Left hindlimb (tissue), 1 donor: ENCODE measurements at regions not wholly inside any gene's neighbourhood (a gene's known extent, or its start where the extent isn't known, plus 50 kb on each side); places are given as distances from the start of the nearest gene placed in this dataset.

Experiments
- DNase-seq: peaks from one replicate; pipeline ENCODE4 v3.0.0-alpha.2; 2018

GRCh38 chr3:18666655-18667054 lies 241.5 kb upstream of the SATB1 start:
- DNase-seq = no peak

DNA sequence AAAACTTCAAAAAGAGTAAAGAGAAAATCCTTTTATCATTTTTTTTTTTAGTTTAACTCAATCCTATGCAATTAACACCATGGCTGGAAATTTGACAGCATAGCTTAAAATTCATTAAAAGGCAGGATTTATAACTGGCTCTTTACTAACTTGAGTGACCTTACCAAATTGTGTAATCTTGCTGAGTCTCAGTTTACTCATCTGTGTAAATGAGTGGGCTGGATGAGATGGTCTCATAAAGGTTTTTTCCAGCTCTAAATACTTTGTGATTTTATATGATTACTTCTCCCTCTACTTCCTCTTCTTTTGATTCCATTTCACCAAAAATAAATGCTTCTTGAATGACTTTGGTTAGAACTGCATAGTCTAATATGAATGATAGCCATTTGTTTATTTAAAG lies 234.9 kb upstream of the SATB1 start:
- no peak for DNase-seq

GRCh38 chr3:18657858-18658820 lies 233.0 kb upstream of the SATB1 start:
- no peak for DNase-seq

- no peak for DNase-seq
Measured at GRCh38 chr3:18656866-18657265, 231.7 kb upstream of the SATB1 start.

GRCh38 chr3:18656410-18656809 lies 231.3 kb upstream of the SATB1 start:
- DNase-seq = no peak

DNA sequence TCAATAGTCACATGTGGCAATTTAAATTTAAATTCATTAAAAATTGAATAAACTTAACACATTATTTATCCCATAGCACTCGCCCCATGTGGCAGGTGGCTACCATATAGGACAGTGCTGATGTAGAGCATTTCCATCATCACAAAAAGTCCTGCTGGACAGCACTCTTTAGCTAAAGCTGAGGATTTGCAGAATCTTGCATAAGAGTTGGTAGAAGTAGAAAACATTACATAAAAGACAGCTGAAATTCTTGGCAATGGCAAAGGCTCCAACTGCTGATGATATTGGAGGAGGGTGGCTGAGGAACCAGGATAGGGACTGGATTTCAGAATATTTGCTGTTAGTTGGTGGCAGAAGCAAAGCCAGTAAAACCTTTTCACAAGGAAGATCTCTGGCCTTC lies 230.7 kb upstream of the SATB1 start:
- DNase-seq = no peak

GRCh38 chr3:18652781-18653180 lies 227.6 kb upstream of the SATB1 start:
- DNase-seq = no peak

- DNase-seq = no peak
Measured at GRCh38 chr3:18650731-18651130, 225.6 kb upstream of the SATB1 start.

DNA sequence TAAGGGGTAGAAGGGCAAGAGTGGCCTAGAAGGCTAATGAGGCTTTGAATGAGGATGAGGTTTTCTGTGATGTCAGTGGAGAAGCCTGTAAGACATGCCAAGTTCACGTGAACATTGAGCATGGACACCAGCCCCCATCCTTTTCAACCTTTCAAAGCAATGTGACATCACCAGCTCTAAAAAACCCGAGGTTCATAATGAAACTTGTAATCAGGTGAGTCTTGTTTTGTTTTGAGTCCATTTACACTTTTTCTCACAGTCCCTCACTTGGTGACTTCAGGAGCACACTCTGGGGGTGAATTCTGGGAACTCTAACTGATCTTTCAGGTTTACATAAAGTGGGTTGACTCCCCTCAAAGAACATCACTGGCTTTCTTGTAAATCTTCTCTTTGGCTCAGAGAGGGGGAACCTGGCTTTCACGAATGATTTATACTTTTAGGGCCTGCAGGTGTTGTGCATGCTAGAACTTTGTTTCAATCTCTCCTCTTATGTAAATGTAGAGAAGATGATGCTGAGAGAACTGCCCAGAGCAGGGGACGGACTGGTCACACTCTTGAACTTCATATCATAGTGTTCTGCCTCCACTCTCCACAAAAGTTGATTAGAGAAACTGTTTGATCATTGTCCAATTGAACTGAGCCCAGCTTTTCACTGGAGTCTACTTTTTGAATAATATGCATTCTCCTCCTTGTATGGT lies 224.7 kb upstream of the SATB1 start:
- DNase-seq = no peak

DNA sequence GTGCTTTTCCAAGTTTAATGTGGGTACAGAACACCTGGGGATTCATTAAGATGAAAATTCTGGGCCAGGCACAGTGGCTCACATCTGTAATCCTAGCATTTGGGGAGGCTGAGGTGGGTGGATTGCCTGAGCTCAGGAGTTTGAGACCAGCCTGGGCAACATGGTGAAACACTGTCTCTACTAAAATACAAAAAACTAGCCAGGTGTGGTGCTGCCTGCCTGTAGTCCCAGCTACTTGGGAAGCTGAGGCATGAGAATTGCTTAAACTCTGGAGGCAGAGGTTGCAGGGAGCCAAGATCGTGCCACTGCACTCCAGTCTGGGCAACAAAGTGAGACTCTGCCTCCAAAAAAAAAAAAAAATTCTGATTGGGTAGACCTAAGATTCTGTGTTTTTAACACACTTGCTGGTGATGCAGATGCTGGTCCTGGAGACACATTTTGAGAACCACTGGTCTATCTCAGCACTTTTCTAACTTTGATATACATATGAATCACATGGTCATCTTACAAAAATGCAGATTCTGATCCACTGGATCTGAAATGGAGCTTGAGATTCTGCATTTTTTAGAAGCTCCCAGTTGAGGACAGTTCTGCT lies 223.8 kb upstream of the SATB1 start:
- no peak for DNase-seq

- DNase-seq = no peak
Measured at GRCh38 chr3:18648159-18648558, 223.0 kb upstream of the SATB1 start.

DNA sequence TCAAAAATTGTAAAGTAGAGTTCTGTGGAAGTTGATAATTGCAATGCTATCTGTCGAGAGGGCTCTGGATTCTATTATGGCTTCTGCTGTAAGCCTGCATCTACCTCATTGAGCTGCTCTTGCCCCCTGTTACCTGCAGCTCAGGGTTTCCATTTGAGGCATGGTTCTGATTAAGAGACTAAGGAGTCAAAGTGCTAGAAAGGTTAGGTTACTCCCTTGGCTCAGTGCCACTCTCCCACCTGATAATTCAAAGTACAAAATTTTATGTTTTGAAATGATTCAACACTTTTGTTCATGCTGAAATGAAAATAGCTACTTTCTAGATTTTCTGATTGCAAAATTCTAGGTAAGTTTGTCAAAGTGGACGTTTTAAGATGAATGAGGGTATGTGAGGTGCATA lies 220.5 kb upstream of the SATB1 start:
- no peak for DNase-seq

DNA sequence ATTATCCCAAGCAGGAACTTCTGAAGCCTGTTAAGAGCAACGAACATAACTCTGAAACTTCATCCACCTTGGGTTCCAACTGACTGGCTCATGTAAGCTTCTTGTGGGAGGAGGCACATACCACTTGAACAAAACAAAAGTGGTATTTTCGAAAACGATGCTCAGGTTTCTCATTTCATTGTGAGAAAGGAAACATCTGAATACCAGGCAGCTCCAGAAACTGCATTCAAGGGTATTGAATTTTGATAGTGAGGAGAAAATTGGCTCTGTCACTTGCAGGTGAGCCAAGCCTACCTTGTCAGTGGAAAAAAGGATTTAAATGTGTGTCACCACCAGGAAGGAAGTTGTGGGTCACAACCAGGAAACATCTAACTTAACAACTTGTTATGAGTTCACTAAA lies 218.1 kb upstream of the SATB1 start:
- DNase-seq = no peak

DNA sequence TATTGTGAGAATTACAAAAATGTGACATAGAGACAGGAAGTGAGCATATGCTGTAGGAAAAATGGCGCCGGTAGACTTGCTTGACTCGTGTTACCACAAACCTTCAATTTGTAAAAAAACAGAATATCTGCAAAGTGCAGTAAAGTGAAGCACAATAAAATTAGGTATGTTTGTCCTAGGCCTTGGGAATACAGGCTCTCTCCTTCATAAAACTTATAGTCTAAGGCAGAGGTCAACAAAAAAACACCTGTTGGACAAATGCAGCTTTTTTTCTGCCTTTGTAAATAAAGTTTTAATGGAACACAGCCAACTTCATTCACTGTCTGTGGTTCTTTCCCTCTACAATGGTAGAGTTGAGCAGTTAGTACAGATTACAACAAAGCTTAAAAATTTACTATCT lies 216.8 kb upstream of the SATB1 start:
- no peak for DNase-seq

DNA sequence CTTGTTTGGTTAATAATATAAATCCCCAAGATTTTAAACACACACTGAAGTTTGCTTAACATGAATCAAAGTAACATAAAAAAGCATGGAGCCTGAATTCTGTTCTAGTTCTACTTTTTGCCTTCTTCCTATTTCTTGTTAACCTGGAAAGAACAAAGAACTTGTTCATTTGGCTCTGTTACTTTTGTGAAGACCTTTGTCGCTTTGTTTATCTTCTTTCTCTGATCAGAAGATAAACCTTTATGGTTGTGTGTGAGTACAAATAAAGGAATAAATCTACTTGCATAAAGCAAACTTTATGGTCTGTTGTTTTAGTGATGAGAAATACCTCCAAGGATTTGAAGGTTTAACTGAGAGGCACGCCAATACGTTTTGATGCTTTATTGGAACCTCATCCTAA lies 210.1 kb upstream of the SATB1 start:
- DNase-seq = no peak

GRCh38 chr3:18634461-18634860 lies 209.3 kb upstream of the SATB1 start:
- no peak for DNase-seq

GRCh38 chr3:18633002-18633401 lies 207.9 kb upstream of the SATB1 start:
- no peak for DNase-seq

DNA sequence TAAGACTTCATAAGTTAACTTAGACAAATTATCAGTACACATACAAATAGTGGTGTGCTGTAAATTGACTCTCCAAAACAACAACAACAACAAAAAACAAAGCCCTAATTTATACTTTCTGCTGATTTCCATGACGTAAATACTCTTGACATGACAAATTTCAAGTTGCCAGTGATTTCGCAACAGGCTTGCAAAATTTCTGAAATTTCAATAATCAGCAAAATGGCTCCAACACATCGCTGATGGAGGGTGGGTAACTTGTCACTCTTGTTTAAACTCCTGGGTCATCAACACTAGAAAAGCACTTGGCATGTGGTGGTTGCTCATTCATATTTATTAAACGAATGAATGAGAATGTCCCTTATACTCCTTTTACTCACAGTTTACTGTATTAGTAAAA lies 205.2 kb upstream of the SATB1 start:
- DNase-seq = no peak

DNA sequence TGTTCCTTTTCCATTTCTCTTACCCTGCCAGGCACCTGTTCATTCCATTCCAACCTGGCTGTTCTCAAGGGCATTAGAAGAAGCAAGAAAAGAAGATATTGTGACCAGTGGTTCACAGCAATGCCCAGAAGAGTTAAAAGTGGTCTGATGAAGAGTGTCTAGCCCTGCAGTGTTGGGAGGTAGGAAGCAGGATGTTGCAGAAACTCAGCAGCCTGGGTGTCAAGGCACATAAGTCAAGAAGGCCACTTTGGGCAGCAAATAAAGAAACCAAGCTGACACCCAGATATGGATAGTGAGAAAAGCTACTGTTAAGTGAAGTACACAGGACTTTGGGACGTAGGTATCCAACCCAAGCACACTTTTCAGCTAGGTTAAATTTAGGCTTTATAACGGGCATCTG lies 199.9 kb upstream of the SATB1 start:
- no peak for DNase-seq

DNA sequence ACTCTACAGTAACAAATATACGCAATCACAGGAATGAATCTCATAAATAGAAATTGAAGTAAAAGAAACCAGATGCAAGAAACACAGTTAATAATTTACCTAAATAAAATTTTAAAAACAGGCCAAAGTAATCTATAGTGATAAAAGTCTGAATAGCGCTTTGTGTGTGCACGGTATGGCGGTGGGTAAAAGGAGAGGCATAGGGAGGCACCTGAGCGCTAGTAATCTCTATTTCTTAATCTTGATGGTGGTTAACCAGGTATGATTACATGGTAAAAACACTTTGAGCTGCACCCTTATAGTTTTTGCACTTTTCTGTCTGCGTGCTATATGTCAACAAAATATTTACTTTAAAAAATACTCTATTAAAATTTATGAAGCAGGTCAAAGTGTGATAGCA lies 198.1 kb upstream of the SATB1 start:
- DNase-seq = no peak

DNA sequence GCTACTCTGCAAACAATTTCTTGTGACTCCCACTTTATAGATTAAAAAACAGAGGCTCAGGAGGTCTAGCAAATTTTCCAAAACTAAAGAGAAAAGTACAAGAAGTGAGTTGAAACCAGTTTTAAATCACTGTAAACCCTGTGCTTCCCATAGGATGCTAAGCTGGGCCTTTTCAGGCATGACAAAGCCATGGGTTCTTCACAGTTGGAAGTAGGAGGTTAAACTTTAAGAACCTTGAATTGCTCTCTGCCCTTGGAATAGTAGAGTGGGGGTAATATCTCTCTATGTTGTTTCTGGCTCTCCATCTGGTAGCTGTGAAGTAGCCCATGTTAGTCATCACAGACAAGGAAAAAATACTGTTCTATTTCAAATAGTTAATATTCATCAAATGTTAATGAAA lies 193.6 kb upstream of the SATB1 start:
- no peak for DNase-seq

DNA sequence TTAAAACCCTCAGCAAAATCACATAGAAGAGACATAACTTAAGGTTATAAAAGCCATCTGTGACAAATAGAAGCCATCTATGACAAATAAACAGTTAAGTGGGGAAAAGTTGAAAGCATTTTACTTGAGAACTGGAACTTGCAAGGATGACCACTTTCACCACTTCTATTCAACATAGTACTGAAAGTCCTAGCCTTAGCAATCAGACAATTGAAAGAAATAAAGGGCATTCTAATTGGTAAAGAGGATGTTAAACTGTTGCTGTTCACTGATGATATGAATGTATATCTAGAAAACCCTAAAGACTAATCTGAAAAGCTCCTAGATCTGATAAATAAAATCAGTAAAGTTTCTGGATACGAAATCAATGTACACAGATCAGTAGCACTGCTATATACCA lies 186.9 kb upstream of the SATB1 start:
- DNase-seq = no peak

DNA sequence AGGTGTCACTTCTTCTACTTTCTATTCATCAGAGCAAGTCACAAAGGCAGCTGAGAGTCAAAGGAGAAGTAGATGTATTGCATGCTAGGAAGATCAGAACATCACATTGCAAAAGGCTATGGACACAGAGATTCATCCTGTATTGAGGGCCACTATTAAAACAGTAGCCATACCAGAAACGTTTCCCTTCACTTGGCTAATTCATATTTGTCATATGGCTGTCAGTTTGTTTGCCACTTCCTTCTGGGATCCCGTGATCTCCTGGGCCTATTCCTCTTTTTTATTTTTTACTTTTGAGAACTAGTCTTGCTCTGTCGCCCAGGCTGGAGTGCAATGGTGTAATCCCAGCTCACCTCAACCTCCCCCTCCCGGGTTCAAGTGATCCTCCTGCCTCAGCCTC lies 184.0 kb upstream of the SATB1 start:
- DNase-seq = no peak

GRCh38 chr3:18597919-18598318 lies 172.8 kb upstream of the SATB1 start:
- no peak for DNase-seq
